ENCODE measurements at regions not wholly inside any gene's neighbourhood (a gene's known extent, or its start where the extent isn't known, plus 50 kb on each side); places are given as distances from the start of the nearest gene placed in this dataset.

GRCh38 chr10:105971460-105971859 lies 1193.0 kb downstream of the SORCS1 start:
- H3K4me3 ChIP-seq (ENCODE audit: low read depth, low read length) = no peak overlapping the region
- no peak for TF ChIP-seq CTCF (conservative IDR thresholded peaks at IDR 0.05; ENCODE audit: low read depth, low read length)
- DNase-seq (ENCODE audit: low read depth) = no peak

GRCh38 chr10:105969884-105970377 lies 1194.6 kb downstream of the SORCS1 start:
- H3K4me3 ChIP-seq (ENCODE audit: low read depth, low read length) = no peak overlapping the region
- no peak for TF ChIP-seq CTCF (conservative IDR thresholded peaks at IDR 0.05; ENCODE audit: low read depth, low read length)
- no peak for DNase-seq (ENCODE audit: low read depth)

- no peak for DNase-seq (ENCODE audit: low read depth)
- H3K4me3 ChIP-seq (ENCODE audit: low read depth, low read length) = no peak overlapping the region
- no peak for TF ChIP-seq CTCF (conservative IDR thresholded peaks at IDR 0.05; ENCODE audit: low read depth, low read length)
These were observed 1195.8 kb downstream of the SORCS1 start for GRCh38 chr10:105968666-105969065.

GRCh38 chr10:105967256-105967655 lies 1197.2 kb downstream of the SORCS1 start:
- no peak overlapping the region for H3K4me3 ChIP-seq (ENCODE audit: low read depth, low read length)
- no peak for TF ChIP-seq CTCF (conservative IDR thresholded peaks at IDR 0.05; ENCODE audit: low read depth, low read length)
- no peak for DNase-seq (ENCODE audit: low read depth)

- no peak for DNase-seq (ENCODE audit: low read depth)
- TF ChIP-seq CTCF (conservative IDR thresholded peaks at IDR 0.05; ENCODE audit: low read depth, low read length) = no peak
- H3K4me3 ChIP-seq (ENCODE audit: low read depth, low read length) = no peak overlapping the region
These were observed 1199.4 kb downstream of the SORCS1 start for GRCh38 chr10:105965141-105965540.

- no peak for TF ChIP-seq CTCF (conservative IDR thresholded peaks at IDR 0.05; ENCODE audit: low read depth, low read length)
These were observed 1200.5 kb downstream of the SORCS1 start for GRCh38 chr10:105964009-105964408.

GRCh38 chr10:105963334-105963884 lies 1201.1 kb downstream of the SORCS1 start:
- TF ChIP-seq CTCF (conservative IDR thresholded peaks at IDR 0.05; ENCODE audit: low read depth, low read length) = no peak
- H3K4me3 ChIP-seq (ENCODE audit: low read depth, low read length) = no peak overlapping the region
- DNase-seq (ENCODE audit: low read depth) = no peak

More at GRCh38 chr10:105964009-105964408, 1200.5 kb downstream of the SORCS1 start:
- no peak overlapping the region for H3K4me3 ChIP-seq (ENCODE audit: low read depth, low read length)
- DNase-seq (ENCODE audit: low read depth) = no peak
